Prostate gland (tissue), 2 donors: ENCODE measurements at regions not wholly inside any gene's neighbourhood (a gene's known extent, or its start where the extent isn't known, plus 50 kb on each side); places are given as distances from the start of the nearest gene placed in this dataset.

Experiments
- DNase-seq: peaks from one replicate; pipeline ENCODE4 v3.0.0-alpha.2; 2019; ENCODE audit warnings: low spot score
- H3K27ac ChIP-seq, 2 donors: fragments of 200-600 bp; sonication (generic); 2 replicates each; pipeline ENCODE4 v1.5.1; 2017 to 2019
- H3K27me3 ChIP-seq: fragments of 200-600 bp; sonication (generic); replicated peaks from 2 replicates; pipeline ENCODE4 v1.5.1; 2019; ENCODE audit not compliant: insufficient read depth
- H3K36me3 ChIP-seq, 2 donors: fragments of 200-600 bp; sonication (generic); 1 replicate in 1 of 2; 2 replicates in 1 of 2; pipeline versions ENCODE4 v1.5.1 to v1.8.1; 2017 to 2019
- H3K4me1 ChIP-seq: fragments of 200-600 bp; sonication (generic); replicated peaks from 2 replicates; pipeline ENCODE4 v1.5.1; 2019
- H3K4me3 ChIP-seq, 2 donors: fragments of 200-600 bp; sonication (generic); 2 replicates each; pipeline ENCODE4 v1.5.1; 2017 to 2019
- H3K9me3 ChIP-seq: fragments of 200-600 bp; sonication (generic); 2 replicates; pipeline ENCODE4 v1.5.1; 2017
- CTCF ChIP-seq, 4 experiments: fragments of 200-600 bp in 2 of 4; fragments of 450-650 bp in 2 of 4; sonication (generic) in 2 of 4; IDR thresholded peaks; 1 replicate in 3 of 4; 2 replicates in 1 of 4; pipeline ENCODE4 v1.5.1; 2016 to 2019; ENCODE audit warnings: antibody characterized with exemption in 4 of 4, mild to moderate bottlenecking in 2 of 4, moderate library complexity in 2 of 4
- POLR2A ChIP-seq: fragments of 450-650 bp; IDR thresholded peaks from one replicate; pipeline ENCODE4 v1.6.1; 2016; ENCODE audit warnings: antibody characterized with exemption, mild to moderate bottlenecking
- POLR2AphosphoS5 ChIP-seq: sonication (generic); formaldehyde crosslinking; IDR thresholded peaks from one replicate; pipeline ENCODE4 v1.6.1; 2017; ENCODE audit warnings: antibody characterized with exemption
- WGBS: methylation state at CpG from one replicate; pipeline ENCODE4 v1.1.5; 2018; 5-methylcytosine and 5-hydroxymethylcytosine counted together
- intact Hi-C: fragments of 100-400 bp; cut with DNase I; formaldehyde crosslinking; loops from one replicate; pipeline ENCODE4 v1.14.2; 2022

DNA sequence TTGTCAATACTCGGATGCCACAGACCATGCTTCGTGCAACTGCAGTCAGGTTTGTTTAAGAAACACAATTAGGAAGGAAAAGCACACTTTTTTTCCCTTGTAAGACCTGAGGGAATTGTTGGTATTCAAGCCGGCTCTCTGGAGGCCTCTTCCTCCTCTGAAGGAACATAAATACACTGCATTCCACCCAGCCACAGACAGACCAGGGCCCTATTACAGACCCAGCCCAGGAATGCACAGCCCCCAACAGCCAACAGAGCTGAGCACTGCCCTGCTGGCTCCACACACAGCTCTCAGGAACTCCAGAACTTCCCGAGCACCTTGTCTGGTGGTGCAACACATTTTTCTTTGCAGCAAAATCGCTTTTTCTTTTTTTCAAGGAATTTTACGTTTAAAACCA is 488.7 kb upstream of the PROK2 start:
- 66% methylated on average over 6 of the region's 6 CpGs for WGBS
- intact Hi-C loops = loop anchor here (10.0 kb wide), 3 partner anchors 99 to 551 kb away; partner anchors contain the start of gene RYBP
- TF ChIP-seq POLR2A = no peak
- no peak for TF ChIP-seq POLR2AphosphoS5
- TF ChIP-seq CTCF (IDR thresholded peaks at IDR 0.05) = no peak
- DNase-seq = no peak
- Histone ChIP-seq H3K36me3 (no peaks in the 10 kb centered on the region), H3K9me3 (no peaks in the 10 kb centered on the region), H3K4me1 (peaks cover under 1% of the 10 kb centered on the region), H3K27me3 (no peaks in the 10 kb centered on the region), H3K4me3 (no peak overlapping the region), H3K27ac (no peak overlapping the region)

DNA sequence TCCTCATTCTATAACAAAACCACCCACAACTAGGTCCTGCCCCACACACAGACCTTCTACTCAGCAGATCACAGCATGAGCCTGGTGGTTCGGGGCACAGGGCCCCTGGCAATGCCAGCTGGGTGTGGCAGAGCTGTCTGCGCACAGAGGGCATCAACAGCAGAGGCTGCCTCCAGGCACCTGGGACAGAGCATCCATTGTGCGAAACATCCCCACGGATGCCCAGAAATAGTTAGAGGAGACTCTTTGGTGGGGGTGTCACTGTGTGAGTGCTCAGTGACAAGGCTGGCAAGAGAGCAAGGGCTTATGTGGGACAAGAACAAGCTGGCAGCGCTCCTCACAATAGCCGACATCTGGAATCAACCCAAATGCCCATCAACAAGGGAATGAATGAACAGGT is 487.4 kb upstream of the PROK2 start:
- intact Hi-C loops = loop anchor here (10.0 kb wide), 3 partner anchors 98 to 552 kb away; partner anchors contain the start of gene RYBP
- no peak for DNase-seq
- Histone ChIP-seq H3K4me1 (no peaks in the 10 kb centered on the region), H3K9me3 (no peaks in the 10 kb centered on the region), H3K27ac (no peak overlapping the region), H3K36me3 (no peaks in the 10 kb centered on the region), H3K27me3 (no peaks in the 10 kb centered on the region), H3K4me3 (no peak overlapping the region)
- WGBS = 90% methylated on average over 6 of the region's 6 CpGs
- no peak for TF ChIP-seq POLR2AphosphoS5
- no peak for TF ChIP-seq CTCF (IDR thresholded peaks at IDR 0.05)
- no peak for TF ChIP-seq POLR2A

GRCh38 chr3:72271923-72272322 is 487.0 kb upstream of the PROK2 start:
- WGBS = 95% methylated on average over 2 of the region's 2 CpGs
- no peaks in the 10 kb centered on the region for H3K27me3 ChIP-seq
- intact Hi-C loops = loop anchor here (10.0 kb wide), 3 partner anchors 97 to 553 kb away; partner anchors contain the start of gene RYBP
- no peaks in the 10 kb centered on the region for H3K36me3 ChIP-seq
- DNase-seq = no peak
- H3K4me3 ChIP-seq = no peak overlapping the region
- no peaks in the 10 kb centered on the region for H3K4me1 ChIP-seq
- H3K27ac ChIP-seq = no peak overlapping the region
- no peaks in the 10 kb centered on the region for H3K9me3 ChIP-seq
- TF ChIP-seq POLR2A (no peak), POLR2AphosphoS5 (no peak), CTCF (IDR thresholded peaks at IDR 0.05) (no peak)

DNA sequence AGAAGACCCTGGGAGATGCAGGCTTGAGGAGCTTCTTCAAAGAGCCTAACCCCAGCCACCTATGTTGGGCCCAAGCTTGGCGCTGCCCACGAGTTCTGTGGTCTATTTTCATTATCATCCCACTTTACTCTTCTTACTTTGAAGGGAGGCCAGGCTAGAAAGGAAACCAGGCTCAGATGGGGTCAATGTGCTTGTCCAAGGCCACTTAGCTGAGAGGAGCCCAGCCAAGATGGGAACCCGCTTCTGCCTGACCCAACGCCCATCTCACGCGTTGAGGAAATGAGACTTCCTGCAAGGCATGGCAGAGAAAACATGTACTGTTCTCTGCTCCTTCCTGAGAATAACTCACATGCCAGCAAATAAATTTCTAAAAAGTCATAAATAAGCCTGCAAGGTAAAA is 486.3 kb upstream of the PROK2 start:
- TF ChIP-seq CTCF (IDR thresholded peaks at IDR 0.05) (no peak), POLR2AphosphoS5 (no peak), POLR2A (no peak)
- WGBS = 77% methylated on average over 6 of the region's 6 CpGs
- no peak for DNase-seq
- no peaks in the 10 kb centered on the region for H3K9me3 ChIP-seq
- H3K27ac ChIP-seq = no peak overlapping the region
- no peak overlapping the region for H3K4me3 ChIP-seq
- intact Hi-C loops = loop anchor here (10.0 kb wide), 3 partner anchors 96 to 554 kb away; partner anchors contain the start of gene RYBP
- H3K36me3 ChIP-seq = no peaks in the 10 kb centered on the region
- H3K27me3 ChIP-seq = no peaks in the 10 kb centered on the region
- no peaks in the 10 kb centered on the region for H3K4me1 ChIP-seq

DNA sequence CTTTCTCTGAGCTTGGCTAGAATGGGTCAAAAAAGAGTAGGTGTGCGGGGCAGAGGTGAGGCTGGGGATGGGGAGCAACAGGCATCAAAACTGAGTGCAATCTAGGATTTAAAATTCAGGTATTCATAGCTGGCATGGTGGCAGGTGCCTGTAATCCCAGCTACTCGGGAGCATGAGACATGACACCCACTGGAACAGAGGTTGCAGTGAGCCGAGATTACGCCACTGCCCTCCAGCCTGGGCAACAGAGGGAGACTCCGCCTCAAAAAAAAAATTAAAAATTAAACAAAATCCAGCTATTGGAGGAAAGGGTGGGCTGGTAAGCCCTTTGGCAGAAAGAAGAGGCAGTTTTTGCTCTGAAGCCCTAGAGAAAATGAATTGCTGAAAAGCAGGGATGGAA is 485.8 kb upstream of the PROK2 start:
- no peak overlapping the region for H3K27ac ChIP-seq
- no peak overlapping the region for H3K4me3 ChIP-seq
- no peak for DNase-seq
- 92% methylated on average over 5 of the region's 5 CpGs for WGBS
- no peaks in the 10 kb centered on the region for H3K36me3 ChIP-seq
- intact Hi-C loops = loop anchor here (10.0 kb wide), 3 partner anchors 96 to 554 kb away; partner anchors contain the start of gene RYBP
- TF ChIP-seq POLR2AphosphoS5 (no peak), POLR2A (no peak), CTCF (IDR thresholded peaks at IDR 0.05) (no peak)
- no peaks in the 10 kb centered on the region for H3K27me3 ChIP-seq
- no peaks in the 10 kb centered on the region for H3K9me3 ChIP-seq
- no peaks in the 10 kb centered on the region for H3K4me1 ChIP-seq
